ENCODE measurements at regions not wholly inside any gene's neighbourhood (a gene's known extent, or its start where the extent isn't known, plus 50 kb on each side); places are given as distances from the start of the nearest gene placed in this dataset.
"Not testable (repeated sequence)": the region's sequence is repeated elsewhere in the genome, so short reads cannot be mapped to it uniquely, and the experiment has no call there.

GRCh38 chr3:96331341-96331740 lies 483.1 kb upstream of the EPHA6 start:
- intact Hi-C loops (cut with micrococcal nuclease; ENCODE audit: unreplicated experiment), result no loop called here
- Histone ChIP-seq H3K4me3 (ENCODE audit: low read depth, low read length, poor library complexity, severe bottlenecking) (no peak overlapping the region), H3K4me1 (ENCODE audit: insufficient read depth, low read length, poor library complexity, severe bottlenecking) (no peaks in the 10 kb centered on the region), H3K27ac (ENCODE audit: low read depth, low read length, poor library complexity, severe bottlenecking) (no peak overlapping the region), H3K36me3 (ENCODE audit: insufficient read depth, low read length, poor library complexity, severe bottlenecking) (no peaks in the 10 kb centered on the region), H3K27me3 (replicated peaks; ENCODE audit: insufficient read depth, low read depth, low read length, poor library complexity) (no peaks in the 10 kb centered on the region), H3K9me3 (ENCODE audit: low read depth, low read length, poor library complexity, severe bottlenecking) (peaks cover 20% of the 10 kb centered on the region)
- no peak for TF ChIP-seq EZH2 (IDR thresholded peaks at IDR 0.05; ENCODE audit: borderline replicate concordance, low read depth, low read length, poor library complexity, severe bottlenecking)
- no peak for TF ChIP-seq CTCF (conservative IDR thresholded peaks at IDR 0.05; ENCODE audit: low read depth, low read length)
- ChIA-PET POLR2A (ENCODE audit: low non-redundant PET) (no interaction called here), CTCF (no interaction called here)
- DNase-seq (ENCODE audit: low spot score), result no peak
- no TSS peak for BruUV-seq (replicated peaks)

- peaks cover 42% of the 10 kb centered on the region for H3K9me3 ChIP-seq (ENCODE audit: low read depth, low read length, poor library complexity, severe bottlenecking)
- H3K36me3 ChIP-seq (ENCODE audit: insufficient read depth, low read length, poor library complexity, severe bottlenecking), result no peaks in the 10 kb centered on the region
- TF ChIP-seq EZH2 (IDR thresholded peaks at IDR 0.05; ENCODE audit: borderline replicate concordance, low read depth, low read length, poor library complexity, severe bottlenecking) (no peak), CTCF (conservative IDR thresholded peaks at IDR 0.05; ENCODE audit: low read depth, low read length) (no peak)
- POLR2A ChIA-PET (ENCODE audit: low non-redundant PET), result no interaction called here
- no peaks in the 10 kb centered on the region for H3K4me1 ChIP-seq (ENCODE audit: insufficient read depth, low read length, poor library complexity, severe bottlenecking)
- no peaks in the 10 kb centered on the region for H3K27me3 ChIP-seq (replicated peaks; ENCODE audit: insufficient read depth, low read depth, low read length, poor library complexity)
- no peak for DNase-seq (ENCODE audit: low spot score)
- no TSS peak for BruUV-seq (replicated peaks)
- CTCF ChIA-PET, result no interaction called here
- no peak overlapping the region for H3K4me3 ChIP-seq (ENCODE audit: low read depth, low read length, poor library complexity, severe bottlenecking)
- intact Hi-C loops (cut with micrococcal nuclease; ENCODE audit: unreplicated experiment), result no loop called here
- H3K27ac ChIP-seq (ENCODE audit: low read depth, low read length, poor library complexity, severe bottlenecking), result no peak overlapping the region
Measured at GRCh38 chr3:96334779-96335178, 479.6 kb upstream of the EPHA6 start.

GRCh38 chr3:96347289-96347688 lies 467.1 kb upstream of the EPHA6 start:
- DNase-seq (ENCODE audit: low spot score), result no peak
- ChIA-PET POLR2A (ENCODE audit: low non-redundant PET) (no interaction called here), CTCF (no interaction called here)
- intact Hi-C loops (cut with micrococcal nuclease; ENCODE audit: unreplicated experiment), result no loop called here
- H3K36me3 ChIP-seq (ENCODE audit: insufficient read depth, low read length, poor library complexity, severe bottlenecking), result no peaks in the 10 kb centered on the region
- H3K27me3 ChIP-seq (replicated peaks; ENCODE audit: insufficient read depth, low read depth, low read length, poor library complexity), result no peaks in the 10 kb centered on the region
- H3K9me3 ChIP-seq (ENCODE audit: low read depth, low read length, poor library complexity, severe bottlenecking), result peaks cover 11% of the 10 kb centered on the region
- no peak for TF ChIP-seq EZH2 (IDR thresholded peaks at IDR 0.05; ENCODE audit: borderline replicate concordance, low read depth, low read length, poor library complexity, severe bottlenecking)
- TF ChIP-seq CTCF (conservative IDR thresholded peaks at IDR 0.05; ENCODE audit: low read depth, low read length), result no peak
- BruUV-seq (replicated peaks), result no TSS peak
- no peaks in the 10 kb centered on the region for H3K4me1 ChIP-seq (ENCODE audit: insufficient read depth, low read length, poor library complexity, severe bottlenecking)
- no peak overlapping the region for H3K4me3 ChIP-seq (ENCODE audit: low read depth, low read length, poor library complexity, severe bottlenecking)
- H3K27ac ChIP-seq (ENCODE audit: low read depth, low read length, poor library complexity, severe bottlenecking), result no peak overlapping the region

GRCh38 chr3:96351598-96351997 lies 462.8 kb upstream of the EPHA6 start:
- CTCF ChIA-PET; H3K27me3 ChIP-seq (replicated peaks; ENCODE audit: insufficient read depth, low read depth, low read length, poor library complexity); H3K36me3 ChIP-seq (ENCODE audit: insufficient read depth, low read length, poor library complexity, severe bottlenecking); DNase-seq (ENCODE audit: low spot score); intact Hi-C loops (cut with micrococcal nuclease; ENCODE audit: unreplicated experiment); H3K4me3 ChIP-seq (ENCODE audit: low read depth, low read length, poor library complexity, severe bottlenecking); H3K27ac ChIP-seq (ENCODE audit: low read depth, low read length, poor library complexity, severe bottlenecking); POLR2A ChIA-PET (ENCODE audit: low non-redundant PET); H3K4me1 ChIP-seq (ENCODE audit: insufficient read depth, low read length, poor library complexity, severe bottlenecking); BruUV-seq (replicated peaks): not testable (repeated sequence)
- peaks cover 10% of the 10 kb centered on the region for H3K9me3 ChIP-seq (ENCODE audit: low read depth, low read length, poor library complexity, severe bottlenecking)
